Activated CD8-positive, alpha-beta T cell treated with anti-CD3 and anti-CD28 coated beads, Interleukin-2, amount 10 ng/mL, durations not matched to agents 7 days and 5 days (primary cell): ENCODE measurements at regions not wholly inside any gene's neighbourhood (a gene's known extent, or its start where the extent isn't known, plus 50 kb on each side); places are given as distances from the start of the nearest gene placed in this dataset.

Source experiments
- ATAC-seq: fragments of 150-1000 bp; cut with Tn5 transposase; one replicate; pipeline ENCODE4 v1.10.0; 2021; ENCODE audit warnings: moderate library complexity
- CTCF ChIA-PET: fragments of 350-600 bp; sonication (Branson Sonifier 250); formaldehyde crosslinking; loops from one replicate; lab custom pipeline; 2021; ENCODE audit warnings: antibody characterized with exemption; lab: Charles Lee
- POLR2A ChIA-PET: fragments of 350-600 bp; sonication (Branson Sonifier 250); formaldehyde crosslinking; loops from one replicate; lab custom pipeline; 2021; ENCODE audit warnings: antibody characterized with exemption; lab: Charles Lee
- DNase-seq: peaks from one replicate; pipeline ENCODE4 v3.0.0-alpha.2; 2020
- H3K27ac Mint-ChIP-seq: one replicate; pipeline ENCODE4 v1.8.0; 2021; ENCODE audit warnings: mild to moderate bottlenecking, mixed read lengths
- H3K27me3 Mint-ChIP-seq: one replicate; pipeline ENCODE4 v1.8.0; 2021; ENCODE audit warnings: low read depth, mixed read lengths
- H3K36me3 Mint-ChIP-seq: one replicate; pipeline ENCODE4 v1.8.0; 2021; ENCODE audit warnings: low read depth, mixed read lengths
- H3K4me1 Mint-ChIP-seq: one replicate; pipeline ENCODE4 v1.8.0; 2021; ENCODE audit warnings: low read depth, mixed read lengths
- H3K4me3 Mint-ChIP-seq: one replicate; pipeline ENCODE4 v1.8.0; 2021; ENCODE audit warnings: mild to moderate bottlenecking, mixed read lengths
- H3K9me3 Mint-ChIP-seq: one replicate; pipeline ENCODE4 v1.8.0; 2022; ENCODE audit warnings: mixed read lengths; ENCODE audit not compliant: insufficient read depth

GRCh38 chr7:45252248-45252647 lies 94.7 kb downstream of the RAMP3 start:
- H3K4me1 Mint-ChIP-seq: no peaks in the 10 kb centered on the region
- no peaks in the 10 kb centered on the region for H3K9me3 Mint-ChIP-seq
- ATAC-seq: no peak
- no peak for DNase-seq
- H3K27ac Mint-ChIP-seq: no peak overlapping the region
- CTCF ChIA-PET: interaction anchor here (0.8 kb wide), 1 partner anchor 9 kb away, joined by 3 read pairs; no protein-coding TSS in a partner anchor
- H3K4me3 Mint-ChIP-seq: no peak overlapping the region
- POLR2A ChIA-PET: no interaction called here
- H3K36me3 Mint-ChIP-seq: no peaks in the 10 kb centered on the region
- peaks cover 15% of the 10 kb centered on the region for H3K27me3 Mint-ChIP-seq

GRCh38 chr7:45252857-45253256 lies 95.3 kb downstream of the RAMP3 start:
- Mint-ChIP-seq H3K4me3 (no peak overlapping the region), H3K4me1 (no peaks in the 10 kb centered on the region), H3K27me3 (peaks cover 13% of the 10 kb centered on the region), H3K36me3 (no peaks in the 10 kb centered on the region), H3K27ac (no peak overlapping the region), H3K9me3 (no peaks in the 10 kb centered on the region)
- POLR2A ChIA-PET: no interaction called here
- CTCF ChIA-PET: interaction anchor here (0.8 kb wide), 1 partner anchor 8 kb away, joined by 3 read pairs; no protein-coding TSS in a partner anchor
- DNase-seq (no peak), ATAC-seq (no peak)

GRCh38 chr7:45253368-45253767 lies 95.8 kb downstream of the RAMP3 start:
- no peak for ATAC-seq
- Mint-ChIP-seq H3K4me3 (no peak overlapping the region), H3K27ac (no peak overlapping the region), H3K4me1 (no peaks in the 10 kb centered on the region), H3K36me3 (no peaks in the 10 kb centered on the region), H3K9me3 (no peaks in the 10 kb centered on the region), H3K27me3 (peaks cover 13% of the 10 kb centered on the region)
- ChIA-PET POLR2A (no interaction called here), CTCF (no interaction called here)
- no peak for DNase-seq

GRCh38 chr7:45255187-45255586 lies 97.6 kb downstream of the RAMP3 start:
- peaks cover 2% of the 10 kb centered on the region for H3K4me1 Mint-ChIP-seq
- no peaks in the 10 kb centered on the region for H3K36me3 Mint-ChIP-seq
- H3K27ac Mint-ChIP-seq: no peak overlapping the region
- H3K4me3 Mint-ChIP-seq: no peak overlapping the region
- H3K27me3 Mint-ChIP-seq: peaks cover 6% of the 10 kb centered on the region
- CTCF ChIA-PET: no interaction called here
- DNase-seq: no peak
- POLR2A ChIA-PET: no interaction called here
- ATAC-seq: no peak
- H3K9me3 Mint-ChIP-seq: no peaks in the 10 kb centered on the region

- H3K4me1 Mint-ChIP-seq: peaks cover 2% of the 10 kb centered on the region
- POLR2A ChIA-PET: no interaction called here
- H3K27me3 Mint-ChIP-seq: peaks cover 6% of the 10 kb centered on the region
- DNase-seq (no peak), ATAC-seq (no peak)
- no peak overlapping the region for H3K4me3 Mint-ChIP-seq
- CTCF ChIA-PET: interaction anchor here (1.2 kb wide), 1 partner anchor 102 kb away, joined by 4 read pairs; no protein-coding TSS in a partner anchor
- H3K9me3 Mint-ChIP-seq: no peaks in the 10 kb centered on the region
- H3K36me3 Mint-ChIP-seq: no peaks in the 10 kb centered on the region
- H3K27ac Mint-ChIP-seq: no peak overlapping the region
Measured at GRCh38 chr7:45256309-45256708, 98.7 kb downstream of the RAMP3 start.

GRCh38 chr7:45256775-45257174 lies 99.2 kb downstream of the RAMP3 start:
- Mint-ChIP-seq H3K27me3 (peaks cover 6% of the 10 kb centered on the region), H3K9me3 (no peaks in the 10 kb centered on the region), H3K4me3 (no peak overlapping the region), H3K36me3 (no peaks in the 10 kb centered on the region), H3K4me1 (peaks cover 2% of the 10 kb centered on the region), H3K27ac (no peak overlapping the region)
- ChIA-PET POLR2A (no interaction called here), CTCF (interaction anchor here (1.2 kb wide), 1 partner anchor 103 kb away, joined by 4 read pairs; no protein-coding TSS in a partner anchor)
- DNase-seq: no peak
- no peak for ATAC-seq

- H3K27ac Mint-ChIP-seq: no peak overlapping the region
- H3K9me3 Mint-ChIP-seq: no peaks in the 10 kb centered on the region
- CTCF ChIA-PET: no interaction called here
Measured at GRCh38 chr7:45257284-45257683, 99.7 kb downstream of the RAMP3 start.

GRCh38 chr7:45258533-45259226 lies 101.1 kb downstream of the RAMP3 start:
- Mint-ChIP-seq H3K4me1 (peaks cover 2% of the 10 kb centered on the region), H3K27ac (no peak overlapping the region), H3K27me3 (peaks cover 4% of the 10 kb centered on the region), H3K9me3 (no peaks in the 10 kb centered on the region), H3K36me3 (no peaks in the 10 kb centered on the region), H3K4me3 (no peak overlapping the region)
- no peak for ATAC-seq
- CTCF ChIA-PET: interaction anchor here (1.3 to 3.9 kb wide), 4 partner anchors 12 to 102 kb away, joined by 3 to 43 read pairs (median 4); partner anchors contain the start of gene RAMP3
- no peak for DNase-seq
- POLR2A ChIA-PET: no interaction called here

More at GRCh38 chr7:45257284-45257683, 99.7 kb downstream of the RAMP3 start:
- POLR2A ChIA-PET: no interaction called here
- no peak for ATAC-seq
- Mint-ChIP-seq H3K4me1 (peaks cover 2% of the 10 kb centered on the region), H3K36me3 (no peaks in the 10 kb centered on the region), H3K27me3 (peaks cover 6% of the 10 kb centered on the region), H3K4me3 (no peak overlapping the region)
- no peak for DNase-seq

GRCh38 chr7:45259227-45259596 lies 101.6 kb downstream of the RAMP3 start:
- no peak overlapping the region for H3K4me3 Mint-ChIP-seq
- CTCF ChIA-PET: interaction anchor here (0.6 to 3.9 kb wide), 8 partner anchors 12 to 114 kb away, joined by 3 to 43 read pairs (median 4); partner anchors contain the start of gene RAMP3
- DNase-seq (no peak), ATAC-seq (no peak)
- H3K9me3 Mint-ChIP-seq: no peaks in the 10 kb centered on the region
- H3K36me3 Mint-ChIP-seq: no peaks in the 10 kb centered on the region
- POLR2A ChIA-PET: no interaction called here
- peaks cover 2% of the 10 kb centered on the region for H3K4me1 Mint-ChIP-seq
- H3K27me3 Mint-ChIP-seq: peaks cover 3% of the 10 kb centered on the region
- H3K27ac Mint-ChIP-seq: no peak overlapping the region

- DNase-seq (peak; percentile 77), ATAC-seq (peak; percentile 93)
- Mint-ChIP-seq H3K27ac (no peak overlapping the region), H3K9me3 (no peaks in the 10 kb centered on the region), H3K4me3 (no peak overlapping the region), H3K36me3 (no peaks in the 10 kb centered on the region), H3K4me1 (peaks cover 2% of the 10 kb centered on the region), H3K27me3 (peaks cover 6% of the 10 kb centered on the region)
- ChIA-PET CTCF (interaction anchor here (0.6 to 3.9 kb wide), 13 partner anchors 8 to 122 kb away, joined by 3 to 43 read pairs (median 4); partner anchors contain the start of gene RAMP3), POLR2A (no interaction called here)
Measured at GRCh38 chr7:45259966-45260646, 102.5 kb downstream of the RAMP3 start.

- Mint-ChIP-seq H3K36me3 (no peaks in the 10 kb centered on the region), H3K27me3 (peaks cover 24% of the 10 kb centered on the region), H3K4me1 (no peaks in the 10 kb centered on the region), H3K27ac (no peak overlapping the region), H3K9me3 (no peaks in the 10 kb centered on the region), H3K4me3 (no peak overlapping the region)
- ATAC-seq: no peak
- DNase-seq: no peak
- ChIA-PET CTCF (no interaction called here), POLR2A (no interaction called here)
Measured at GRCh38 chr7:45267262-45267661, 109.7 kb downstream of the RAMP3 start.

- POLR2A ChIA-PET: no interaction called here
- no peak for DNase-seq
- CTCF ChIA-PET: no interaction called here
Measured at GRCh38 chr7:45268013-45268412, 110.4 kb downstream of the RAMP3 start.

More at GRCh38 chr7:45268013-45268412, 110.4 kb downstream of the RAMP3 start:
- no peaks in the 10 kb centered on the region for H3K36me3 Mint-ChIP-seq
- ATAC-seq: no peak
- peaks cover 28% of the 10 kb centered on the region for H3K27me3 Mint-ChIP-seq
- no peaks in the 10 kb centered on the region for H3K4me1 Mint-ChIP-seq
- H3K9me3 Mint-ChIP-seq: no peaks in the 10 kb centered on the region
- H3K4me3 Mint-ChIP-seq: no peak overlapping the region
- H3K27ac Mint-ChIP-seq: no peak overlapping the region
